Vagina (tissue), 2 donors: ENCODE measurements at regions not wholly inside any gene's neighbourhood (a gene's known extent, or its start where the extent isn't known, plus 50 kb on each side); places are given as distances from the start of the nearest gene placed in this dataset.
"Not testable (repeated sequence)": the region's sequence is repeated elsewhere in the genome, so short reads cannot be mapped to it uniquely, and the experiment has no call there.

ENCODE experiments used
- DNase-seq, 2 donors: peaks; one replicate each; pipeline ENCODE4 v3.0.0-alpha.2; 2017; ENCODE audit errors: extremely low spot score in 2 of 2
- H3K27ac ChIP-seq: fragments of 200-600 bp; sonication (generic); one replicate; pipeline ENCODE4 v1.5.1; 2019
- H3K27me3 ChIP-seq: fragments of 200-600 bp; sonication (generic); one replicate; pipeline ENCODE4 v1.5.1; 2019
- H3K36me3 ChIP-seq, 2 donors: fragments of 200-600 bp; sonication (generic); one replicate each; pipeline ENCODE4 v1.5.1; 2017 to 2019
- H3K4me1 ChIP-seq: fragments of 200-600 bp; sonication (generic); one replicate; pipeline ENCODE4 v1.5.1; 2019
- H3K4me3 ChIP-seq, 2 donors: fragments of 200-600 bp; sonication (generic); 1 replicate in 1 of 2; 2 replicates in 1 of 2; pipeline ENCODE4 v1.5.1; 2016 to 2019
- H3K9me3 ChIP-seq: fragments of 200-600 bp; sonication (generic); one replicate; pipeline ENCODE4 v1.5.1; 2019
- CTCF ChIP-seq, 3 experiments: fragments of 450-650 bp in 2 of 3; fragments of 200-600 bp in 1 of 3; sonication (generic) in 1 of 3; IDR thresholded peaks; one replicate each; pipeline ENCODE4 v1.5.1; 2017 to 2019; ENCODE audit warnings: antibody characterized with exemption in 3 of 3, mild to moderate bottlenecking in 2 of 3, moderate library complexity in 2 of 3
- POLR2A ChIP-seq, 2 donors: fragments of 450-650 bp; IDR thresholded peaks; one replicate each; pipeline ENCODE4 v1.6.1; 2017; ENCODE audit warnings: antibody characterized with exemption in 2 of 2, mild to moderate bottlenecking in 2 of 2, moderate library complexity in 2 of 2
- POLR2AphosphoS5 ChIP-seq, 2 donors: sonication (generic); formaldehyde crosslinking; IDR thresholded peaks; one replicate each; pipeline ENCODE4 v1.9.0; 2017; ENCODE audit warnings: antibody characterized with exemption in 2 of 2, mild to moderate bottlenecking in 2 of 2, low read depth in 1 of 2; ENCODE audit not compliant: insufficient read depth in 1 of 2
- intact Hi-C: fragments of 100-400 bp; cut with DNase I; formaldehyde crosslinking; loops from one replicate; pipeline ENCODE4 v1.15.1; 2023

DNA sequence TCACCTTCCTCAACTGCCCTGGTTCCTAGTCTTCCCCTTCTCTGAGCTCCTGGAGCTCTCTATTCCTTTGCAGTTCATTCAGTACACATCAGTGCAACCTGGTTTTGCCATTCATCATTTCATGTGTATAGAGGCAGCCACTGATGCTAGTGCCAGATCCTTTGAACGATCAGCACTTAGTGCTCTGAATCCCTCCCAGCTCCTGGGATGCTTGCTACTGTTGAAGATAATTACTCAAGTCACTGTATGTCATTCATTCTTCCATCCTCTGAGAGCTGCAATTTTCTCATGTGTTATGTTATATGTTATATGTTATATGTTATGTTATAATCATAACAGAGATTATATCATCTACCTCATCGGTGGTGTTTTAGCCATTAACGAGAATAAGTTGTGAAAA is 98.5 kb upstream of the UXS1 start:
- Histone ChIP-seq H3K9me3 (no peaks in the 10 kb centered on the region), H3K4me3 (no peak overlapping the region), H3K4me1 (no peaks in the 10 kb centered on the region), H3K36me3 (no peaks in the 10 kb centered on the region), H3K27ac (no peak overlapping the region), H3K27me3 (no peaks in the 10 kb centered on the region)
- TF ChIP-seq CTCF (IDR thresholded peaks at IDR 0.05) (no peak), POLR2AphosphoS5 (IDR thresholded peaks at IDR 0.05; ENCODE audit: insufficient read depth in 1 of 2, low read depth in 1 of 2) (no peak), POLR2A (IDR thresholded peaks at IDR 0.05) (no peak)
- DNase-seq, result no peak
- intact Hi-C loops, result no loop called here

DNA sequence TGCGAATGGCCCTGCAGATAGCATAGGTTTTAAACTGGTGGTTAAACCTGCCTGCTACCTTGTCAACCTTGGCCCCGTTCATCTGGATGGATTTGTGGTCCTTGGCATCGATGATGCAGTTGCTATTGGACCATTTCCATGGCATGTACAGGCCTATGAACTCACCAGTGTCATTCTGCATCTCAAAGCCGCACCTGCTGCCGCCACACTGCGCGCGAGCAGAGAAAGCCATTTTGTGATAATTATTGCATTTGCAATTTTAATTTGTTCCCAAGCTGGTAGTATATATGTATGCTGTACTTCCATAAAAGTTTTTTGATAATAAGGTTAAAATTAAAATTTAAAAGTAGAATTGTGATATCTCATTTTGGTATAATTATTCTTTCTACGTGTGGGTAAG is 94.8 kb upstream of the UXS1 start:
- intact Hi-C loops, result no loop called here
- DNase-seq, result peak in 1 of 2 donors; percentile 14
- no peaks in the 10 kb centered on the region for H3K27me3 ChIP-seq

DNA sequence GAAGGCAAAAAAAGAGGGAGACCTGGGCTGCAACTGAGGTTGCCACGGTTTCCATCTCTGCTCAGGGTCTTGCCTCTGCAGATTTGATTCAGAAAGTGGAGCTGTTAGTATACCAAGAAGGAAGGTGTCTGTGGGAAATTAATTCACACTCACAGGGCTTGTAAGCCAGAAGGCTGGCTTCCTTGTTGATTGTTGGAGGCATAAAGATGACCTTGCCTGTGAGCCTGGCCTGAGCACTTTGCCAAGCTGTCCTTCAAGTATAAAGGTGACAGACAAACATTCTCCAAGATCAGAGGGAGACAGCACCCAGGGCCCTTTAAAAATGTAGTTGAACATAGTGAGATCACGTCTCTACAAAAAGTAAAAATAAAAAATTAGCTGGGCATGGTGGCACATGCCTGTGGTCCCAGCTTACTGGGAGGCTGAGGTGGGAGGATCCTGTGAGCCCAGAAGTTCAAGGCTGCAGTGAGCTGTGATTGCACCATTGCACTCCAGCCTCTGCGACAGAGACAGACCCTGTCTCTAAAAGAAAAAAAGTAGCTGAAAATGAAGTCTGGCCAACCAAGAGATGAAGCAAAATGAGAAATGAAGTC is 91.2 kb upstream of the UXS1 start:
- no peaks in the 10 kb centered on the region for H3K9me3 ChIP-seq
- H3K4me3 ChIP-seq, result no peak overlapping the region
- no peak overlapping the region for H3K27ac ChIP-seq
- no peaks in the 10 kb centered on the region for H3K27me3 ChIP-seq
- no peaks in the 10 kb centered on the region for H3K36me3 ChIP-seq
- intact Hi-C loops, result no loop called here
- H3K4me1 ChIP-seq, result no peaks in the 10 kb centered on the region
- TF ChIP-seq CTCF (IDR thresholded peaks at IDR 0.05), result no peak
- no peak for TF ChIP-seq POLR2A (IDR thresholded peaks at IDR 0.05)
- TF ChIP-seq POLR2AphosphoS5 (IDR thresholded peaks at IDR 0.05; ENCODE audit: insufficient read depth in 1 of 2, low read depth in 1 of 2), result no peak
- no peak for DNase-seq

More for the DNA sequence above, 94.8 kb upstream of the UXS1 start:
- Histone ChIP-seq H3K36me3 (no peaks in the 10 kb centered on the region), H3K4me3 (no peak overlapping the region), H3K27ac (no peak overlapping the region), H3K4me1 (no peaks in the 10 kb centered on the region), H3K9me3 (no peaks in the 10 kb centered on the region)
- no peak for TF ChIP-seq POLR2A (IDR thresholded peaks at IDR 0.05)
- no peak for TF ChIP-seq CTCF (IDR thresholded peaks at IDR 0.05)
- no peak for TF ChIP-seq POLR2AphosphoS5 (IDR thresholded peaks at IDR 0.05; ENCODE audit: insufficient read depth in 1 of 2, low read depth in 1 of 2)

GRCh38 chr2:106284691-106285202 is 90.6 kb upstream of the UXS1 start:
- Histone ChIP-seq H3K4me1 (no peaks in the 10 kb centered on the region), H3K27ac (no peak overlapping the region), H3K4me3 (no peak overlapping the region), H3K27me3 (no peaks in the 10 kb centered on the region), H3K9me3 (no peaks in the 10 kb centered on the region), H3K36me3 (no peaks in the 10 kb centered on the region)
- TF ChIP-seq POLR2AphosphoS5 (IDR thresholded peaks at IDR 0.05; ENCODE audit: insufficient read depth in 1 of 2, low read depth in 1 of 2) (no peak), POLR2A (IDR thresholded peaks at IDR 0.05) (no peak), CTCF (IDR thresholded peaks at IDR 0.05) (no peak)
- no peak for DNase-seq
- intact Hi-C loops, result no loop called here

DNA sequence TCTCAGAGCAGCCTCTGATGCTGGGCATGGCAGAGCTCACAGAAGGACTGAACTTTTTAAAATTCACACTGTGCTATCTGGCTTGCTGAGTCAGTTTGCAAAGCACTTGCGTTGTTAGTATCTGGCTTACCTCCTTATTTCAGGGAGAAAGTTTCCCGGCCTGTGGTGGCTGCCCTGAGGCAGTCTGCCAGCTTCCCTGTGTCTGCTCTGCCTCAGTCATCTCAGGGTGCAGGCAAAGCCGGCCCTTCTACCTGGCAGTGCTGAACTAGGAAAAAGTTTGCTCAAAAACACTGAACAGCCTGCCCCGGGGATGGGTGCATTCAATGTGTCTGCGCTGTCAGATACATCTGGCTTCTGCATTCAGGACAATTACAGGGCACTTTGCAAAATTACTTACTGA is 90.2 kb upstream of the UXS1 start:
- no peak for DNase-seq
- no peaks in the 10 kb centered on the region for H3K4me1 ChIP-seq
- intact Hi-C loops, result no loop called here
- no peaks in the 10 kb centered on the region for H3K27me3 ChIP-seq
- no peak overlapping the region for H3K27ac ChIP-seq
- no peak overlapping the region for H3K4me3 ChIP-seq
- no peaks in the 10 kb centered on the region for H3K9me3 ChIP-seq
- no peaks in the 10 kb centered on the region for H3K36me3 ChIP-seq
- TF ChIP-seq POLR2A (IDR thresholded peaks at IDR 0.05) (no peak), POLR2AphosphoS5 (IDR thresholded peaks at IDR 0.05; ENCODE audit: insufficient read depth in 1 of 2, low read depth in 1 of 2) (no peak), CTCF (IDR thresholded peaks at IDR 0.05) (no peak)

GRCh38 chr2:106283228-106284152 is 89.4 kb upstream of the UXS1 start:
- H3K4me1 ChIP-seq, intact Hi-C loops, H3K4me3 ChIP-seq, H3K27me3 ChIP-seq, H3K27ac ChIP-seq, H3K9me3 ChIP-seq, H3K36me3 ChIP-seq, DNase-seq: not testable (repeated sequence)
